ENCODE measurements at regions not wholly inside any gene's neighbourhood (a gene's known extent, or its start where the extent isn't known, plus 50 kb on each side); places are given as distances from the start of the nearest gene placed in this dataset.

- no peak for TF ChIP-seq CTCF (conservative IDR thresholded peaks at IDR 0.05; ENCODE audit: low read depth, low read length)
- TF ChIP-seq EZH2 (IDR thresholded peaks at IDR 0.05; ENCODE audit: low read length, unreplicated experiment): no peak
- TF ChIP-seq EZH2phosphoT487 (IDR thresholded peaks at IDR 0.05; ENCODE audit: borderline replicate concordance, low read length): no peak
Measured at GRCh38 chr4:24368801-24369200, 215.6 kb downstream of the DHX15 start.
